Upper lobe of left lung (tissue), 4 donors: ENCODE measurements at regions not wholly inside any gene's neighbourhood (a gene's known extent, or its start where the extent isn't known, plus 50 kb on each side); places are given as distances from the start of the nearest gene placed in this dataset.

Source experiments
- POLR2A ChIP-seq, 4 donors: fragments of 450-650 bp; IDR thresholded peaks; one replicate each; pipeline ENCODE4 v1.5.1; 2016 to 2017; ENCODE audit warnings: antibody characterized with exemption in 4 of 4, mild to moderate bottlenecking in 2 of 4
- POLR2AphosphoS5 ChIP-seq, 2 donors: sonication (generic); formaldehyde crosslinking; IDR thresholded peaks; one replicate each; pipeline ENCODE4 v1.5.1; 2017; ENCODE audit warnings: antibody characterized with exemption in 2 of 2
- TF ChIP-seq, protein P1 (sequence below), 6 experiments: fragments of 450-650 bp in 4 of 6; fragments of 200-600 bp in 2 of 6; sonication (generic) in 2 of 6; IDR thresholded peaks; one replicate each; pipeline ENCODE4 v1.5.1; 2016 to 2019; ENCODE audit warnings: antibody characterized with exemption in 6 of 6

DNA sequence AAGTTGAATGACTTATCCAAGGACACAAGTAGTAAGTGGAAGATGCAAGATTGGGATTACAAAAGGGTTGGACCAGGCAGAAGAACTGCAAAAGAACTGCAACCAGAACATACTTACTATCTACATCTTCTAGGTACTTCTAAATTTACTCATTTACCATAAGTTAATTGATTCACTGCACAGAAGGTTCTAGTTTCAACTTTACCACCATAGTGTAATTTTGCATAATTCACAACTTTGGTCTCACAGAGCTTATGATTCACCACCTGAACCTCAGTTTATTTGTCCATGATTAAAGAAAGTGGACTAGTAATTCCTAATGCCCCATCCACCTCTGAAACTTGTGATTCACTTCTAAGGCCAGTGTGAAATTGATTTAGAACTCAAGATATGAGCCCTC, 236.8 kb upstream of the UBE2E2 start:
- TF ChIP-seq, protein P1, sequence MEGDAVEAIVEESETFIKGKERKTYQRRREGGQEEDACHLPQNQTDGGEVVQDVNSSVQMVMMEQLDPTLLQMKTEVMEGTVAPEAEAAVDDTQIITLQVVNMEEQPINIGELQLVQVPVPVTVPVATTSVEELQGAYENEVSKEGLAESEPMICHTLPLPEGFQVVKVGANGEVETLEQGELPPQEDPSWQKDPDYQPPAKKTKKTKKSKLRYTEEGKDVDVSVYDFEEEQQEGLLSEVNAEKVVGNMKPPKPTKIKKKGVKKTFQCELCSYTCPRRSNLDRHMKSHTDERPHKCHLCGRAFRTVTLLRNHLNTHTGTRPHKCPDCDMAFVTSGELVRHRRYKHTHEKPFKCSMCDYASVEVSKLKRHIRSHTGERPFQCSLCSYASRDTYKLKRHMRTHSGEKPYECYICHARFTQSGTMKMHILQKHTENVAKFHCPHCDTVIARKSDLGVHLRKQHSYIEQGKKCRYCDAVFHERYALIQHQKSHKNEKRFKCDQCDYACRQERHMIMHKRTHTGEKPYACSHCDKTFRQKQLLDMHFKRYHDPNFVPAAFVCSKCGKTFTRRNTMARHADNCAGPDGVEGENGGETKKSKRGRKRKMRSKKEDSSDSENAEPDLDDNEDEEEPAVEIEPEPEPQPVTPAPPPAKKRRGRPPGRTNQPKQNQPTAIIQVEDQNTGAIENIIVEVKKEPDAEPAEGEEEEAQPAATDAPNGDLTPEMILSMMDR (IDR thresholded peaks at IDR 0.05) = no peak
- no peak for TF ChIP-seq POLR2A (IDR thresholded peaks at IDR 0.05)
- no peak for TF ChIP-seq POLR2AphosphoS5 (IDR thresholded peaks at IDR 0.05)
